HepG2 (cell line): ENCODE measurements at regions not wholly inside any gene's neighbourhood (a gene's known extent, or its start where the extent isn't known, plus 50 kb on each side); places are given as distances from the start of the nearest gene placed in this dataset.

ENCODE experiments used
- ADNP ChIP-seq: sonication (generic); formaldehyde crosslinking; IDR thresholded peaks from 2 replicates; pipeline ENCODE4 v1.4.0; 2020; ENCODE audit warnings: missing genetic modification reagents
- AHR ChIP-seq: IDR thresholded peaks from 2 replicates; pipeline ENCODE4 v1.6.1; 2018; ENCODE audit warnings: missing genetic modification reagents, missing compliant biosample characterization
- ATF6 ChIP-seq: sonication (generic); formaldehyde crosslinking; conservative IDR thresholded peaks from 2 replicates; pipeline ENCODE4 v1.4.0; 2020; ENCODE audit warnings: missing genetic modification reagents
- GPBP1L1 ChIP-seq: sonication (generic); formaldehyde crosslinking; IDR thresholded peaks from 2 replicates; pipeline ENCODE4 v1.5.0; 2020; ENCODE audit warnings: mild to moderate bottlenecking, missing genetic modification reagents
- IKZF4 ChIP-seq: sonication (generic); formaldehyde crosslinking; IDR thresholded peaks from 2 replicates; pipeline ENCODE4 v1.5.1; 2020; ENCODE audit warnings: borderline replicate concordance, mild to moderate bottlenecking, low read depth, missing genetic modification reagents; ENCODE audit errors: not compliant biosample characterization
- JUND ChIP-seq: sonication (generic); formaldehyde crosslinking; IDR thresholded peaks from 2 replicates; pipeline ENCODE4 v1.8.0; 2022; ENCODE audit warnings: mild to moderate bottlenecking, missing genetic modification reagents
- SKIL ChIP-seq: sonication (generic); formaldehyde crosslinking; IDR thresholded peaks from 2 replicates; pipeline ENCODE4 v1.8.0; 2022; ENCODE audit warnings: missing genetic modification reagents, mild to moderate bottlenecking, moderate library complexity, borderline replicate concordance
- SNAPC5 ChIP-seq: sonication (generic); formaldehyde crosslinking; IDR thresholded peaks from 2 replicates; pipeline ENCODE4 v1.8.1; 2023; ENCODE audit warnings: mild to moderate bottlenecking, missing genetic modification reagents, borderline replicate concordance
- TCF7 ChIP-seq: sonication (generic); IDR thresholded peaks from 2 replicates; pipeline ENCODE4 v1.6.1; 2016; ENCODE audit warnings: antibody characterized with exemption, low read depth
- ZKSCAN8 ChIP-seq: IDR thresholded peaks from 2 replicates; pipeline ENCODE4 v1.6.1; 2016; ENCODE audit warnings: borderline replicate concordance, missing genetic modification reagents, missing compliant biosample characterization
- ZNF101 ChIP-seq: sonication (generic); formaldehyde crosslinking; IDR thresholded peaks from 2 replicates; pipeline ENCODE4 v1.4.0; 2020; ENCODE audit warnings: mild to moderate bottlenecking, low read depth, missing genetic modification reagents, borderline replicate concordance
- ZNF121 ChIP-seq: sonication (generic); formaldehyde crosslinking; IDR thresholded peaks from 2 replicates; pipeline ENCODE4 v1.5.0; 2020; ENCODE audit warnings: mild to moderate bottlenecking, missing genetic modification reagents
- ZNF142 ChIP-seq: sonication (generic); formaldehyde crosslinking; IDR thresholded peaks from 2 replicates; pipeline ENCODE4 v1.4.0; 2020; ENCODE audit warnings: missing genetic modification reagents
- ZNF282 ChIP-seq: fragments of 450-650 bp; IDR thresholded peaks from 2 replicates; pipeline ENCODE4 v1.6.1; 2018; ENCODE audit not compliant: partially characterized antibody
- ZNF598 ChIP-seq: sonication (generic); formaldehyde crosslinking; IDR thresholded peaks from 2 replicates; pipeline ENCODE4 v1.5.1; 2020; ENCODE audit warnings: mild to moderate bottlenecking, missing genetic modification reagents, borderline replicate concordance

GRCh38 chr3:13254028-13254951, 165.8 kb downstream of the NUP210 start (continued):
- TF ChIP-seq ZNF142, result no peak
- TF ChIP-seq AHR (CRISPR knock-in tag), result no peak
- TF ChIP-seq ZNF598, result no peak
- TF ChIP-seq SKIL (CRISPR knock-in tag), result peak; percentile 94
- no peak for TF ChIP-seq GPBP1L1 (CRISPR knock-in tag)
- no peak for TF ChIP-seq ATF6 (CRISPR knock-in tag)
- TF ChIP-seq ZNF101 (CRISPR knock-in tag), result no peak
- TF ChIP-seq ZNF282, result no peak
- TF ChIP-seq IKZF4 (CRISPR knock-in tag), result no peak
- TF ChIP-seq ADNP (CRISPR knock-in tag), result no peak
- no peak for TF ChIP-seq ZNF121 (CRISPR knock-in tag)
- peak; percentile 16; the same call in 1 of the 2 replicates for TF ChIP-seq ZKSCAN8 (CRISPR knock-in tag)
- 0 out of 2 replicates have a peak, but pooled peaks have one; percentile 39 for TF ChIP-seq TCF7
- TF ChIP-seq JUND (CRISPR knock-in tag), result peak; percentile 73
- no peak for TF ChIP-seq SNAPC5 (CRISPR knock-in tag)
